Upper lobe of left lung (tissue), 4 donors: ENCODE measurements at regions not wholly inside any gene's neighbourhood (a gene's known extent, or its start where the extent isn't known, plus 50 kb on each side); places are given as distances from the start of the nearest gene placed in this dataset.

Experiments
- CTCF ChIP-seq, 6 experiments: fragments of 450-650 bp in 4 of 6; fragments of 200-600 bp in 2 of 6; sonication (generic) in 2 of 6; IDR thresholded peaks; one replicate each; pipeline ENCODE4 v1.5.1; 2016 to 2019; ENCODE audit warnings: antibody characterized with exemption in 6 of 6
- EP300 ChIP-seq, 4 donors: sonication (generic); formaldehyde crosslinking; IDR thresholded peaks; one replicate each; pipeline ENCODE4 v1.5.1; 2017; ENCODE audit warnings: antibody characterized with exemption in 4 of 4, control low read depth in 2 of 4
- POLR2A ChIP-seq, 4 donors: fragments of 450-650 bp; IDR thresholded peaks; one replicate each; pipeline ENCODE4 v1.5.1; 2016 to 2017; ENCODE audit warnings: antibody characterized with exemption in 4 of 4, mild to moderate bottlenecking in 2 of 4
- POLR2AphosphoS5 ChIP-seq, 2 donors: sonication (generic); formaldehyde crosslinking; IDR thresholded peaks; one replicate each; pipeline ENCODE4 v1.5.1; 2017; ENCODE audit warnings: antibody characterized with exemption in 2 of 2

- no peak for TF ChIP-seq CTCF (IDR thresholded peaks at IDR 0.05)
- no peak for TF ChIP-seq POLR2A (IDR thresholded peaks at IDR 0.05)
- no peak for TF ChIP-seq POLR2AphosphoS5 (IDR thresholded peaks at IDR 0.05)
- no peak for TF ChIP-seq EP300 (IDR thresholded peaks at IDR 0.05)
These were observed 456.0 kb downstream of the USP25 start for GRCh38 chr21:16185766-16186165.
